ENCODE measurements at regions not wholly inside any gene's neighbourhood (a gene's known extent, or its start where the extent isn't known, plus 50 kb on each side); places are given as distances from the start of the nearest gene placed in this dataset.

- no peak overlapping the region for H3K4me3 ChIP-seq (ENCODE audit: low read depth, low read length)
- TF ChIP-seq CTCF (IDR thresholded peaks at IDR 0.05; ENCODE audit: control insufficient read depth, extremely low read depth, insufficient read depth) = no peak
- no peak for DNase-seq (ENCODE audit: low read depth)
These were observed 54.1 kb upstream of the HS6ST1 start for GRCh38 chr2:128372621-128373341.

GRCh38 chr2:128373451-128374000 is 54.9 kb upstream of the HS6ST1 start:
- no peak for TF ChIP-seq CTCF (IDR thresholded peaks at IDR 0.05; ENCODE audit: control insufficient read depth, extremely low read depth, insufficient read depth)
- no peak overlapping the region for H3K4me3 ChIP-seq (ENCODE audit: low read depth, low read length)
- DNase-seq (ENCODE audit: low read depth) = no peak

- H3K4me3 ChIP-seq (ENCODE audit: low read depth, low read length) = no peak overlapping the region
- no peak for TF ChIP-seq CTCF (IDR thresholded peaks at IDR 0.05; ENCODE audit: control insufficient read depth, extremely low read depth, insufficient read depth)
- DNase-seq (ENCODE audit: low read depth) = no peak
These were observed 55.5 kb upstream of the HS6ST1 start for GRCh38 chr2:128374001-128374710.

- no peak for DNase-seq (ENCODE audit: low read depth)
- H3K4me3 ChIP-seq (ENCODE audit: low read depth, low read length) = no peak overlapping the region
- no peak for TF ChIP-seq CTCF (IDR thresholded peaks at IDR 0.05; ENCODE audit: control insufficient read depth, extremely low read depth, insufficient read depth)
These were observed 56.2 kb upstream of the HS6ST1 start for GRCh38 chr2:128374711-128375413.

DNA sequence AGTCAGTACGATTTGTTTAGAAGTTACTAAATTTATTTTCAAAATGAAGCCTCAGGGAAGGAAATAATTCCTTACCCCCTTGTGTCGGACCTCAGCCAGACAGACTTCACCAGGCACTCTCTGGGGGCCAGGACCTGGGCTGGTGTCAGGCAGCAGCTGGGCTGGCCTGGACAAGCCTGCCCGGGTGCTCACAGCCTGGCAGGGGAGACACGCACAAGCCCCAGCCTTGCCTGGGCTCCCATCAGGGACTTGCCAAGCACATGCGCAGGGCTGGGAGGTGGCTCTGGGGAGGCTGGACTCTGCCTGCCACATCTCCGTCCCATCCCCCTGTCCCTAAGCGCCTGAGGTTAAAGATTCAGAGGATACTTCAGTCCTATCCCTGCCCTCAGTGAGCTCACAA is 56.8 kb upstream of the HS6ST1 start:
- no peak overlapping the region for H3K4me3 ChIP-seq (ENCODE audit: low read depth, low read length)
- no peak for DNase-seq (ENCODE audit: low read depth)
- TF ChIP-seq CTCF (IDR thresholded peaks at IDR 0.05; ENCODE audit: control insufficient read depth, extremely low read depth, insufficient read depth) = no peak

DNA sequence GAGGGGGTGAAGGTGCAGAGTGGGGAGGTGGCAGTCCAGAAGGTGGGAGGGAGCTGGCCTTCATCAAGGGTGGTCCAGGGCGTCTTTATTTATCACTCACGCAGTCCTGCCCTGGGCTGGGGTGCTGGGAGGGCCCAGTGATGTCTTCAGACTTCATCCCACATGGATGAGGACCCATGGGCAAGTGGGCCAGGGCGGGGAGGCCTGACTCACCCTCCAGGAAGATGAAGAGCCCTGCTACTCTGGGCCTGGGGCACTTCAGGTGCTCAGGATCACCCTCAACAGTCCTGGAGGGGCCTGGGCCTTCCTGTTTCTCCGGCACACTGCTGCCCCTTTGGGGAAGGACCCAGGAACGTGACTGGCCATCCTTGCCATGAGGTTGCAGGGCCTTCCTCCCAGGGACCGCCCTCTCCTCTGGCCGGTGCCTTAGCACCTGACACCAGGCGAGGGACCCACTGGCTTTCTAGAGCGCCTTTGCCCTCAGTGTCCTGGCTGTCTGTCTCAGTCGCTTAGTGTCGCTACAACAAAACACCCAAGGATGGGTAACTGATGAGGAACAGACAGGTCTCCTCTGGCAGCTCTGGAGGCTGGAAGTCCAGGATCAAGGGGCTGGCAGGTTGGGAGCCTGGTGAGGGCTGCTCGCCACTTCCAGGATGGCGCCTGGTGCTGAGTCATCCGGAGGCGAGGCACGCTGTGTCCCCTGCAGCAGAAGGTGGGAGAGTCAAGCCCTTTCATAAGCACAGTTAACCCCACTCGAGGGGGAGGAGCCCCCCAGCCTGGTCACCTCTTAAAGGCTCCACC is 57.8 kb upstream of the HS6ST1 start:
- DNase-seq (ENCODE audit: low read depth) = no peak
- H3K4me3 ChIP-seq (ENCODE audit: low read depth, low read length) = no peak overlapping the region
- TF ChIP-seq CTCF (IDR thresholded peaks at IDR 0.05; ENCODE audit: control insufficient read depth, extremely low read depth, insufficient read depth) = no peak

Measured in LNCaP clone FGC (cell line).